LNCAP (cell line): ENCODE measurements at regions not wholly inside any gene's neighbourhood (a gene's known extent, or its start where the extent isn't known, plus 50 kb on each side); places are given as distances from the start of the nearest gene placed in this dataset.

Experiments used
- TF ChIP-seq, protein P1 (sequence below): fragments of 450-650 bp; IDR thresholded peaks from 2 replicates; pipeline ENCODE4 v1.5.1; 2017; ENCODE audit warnings: mild to moderate bottlenecking

DNA sequence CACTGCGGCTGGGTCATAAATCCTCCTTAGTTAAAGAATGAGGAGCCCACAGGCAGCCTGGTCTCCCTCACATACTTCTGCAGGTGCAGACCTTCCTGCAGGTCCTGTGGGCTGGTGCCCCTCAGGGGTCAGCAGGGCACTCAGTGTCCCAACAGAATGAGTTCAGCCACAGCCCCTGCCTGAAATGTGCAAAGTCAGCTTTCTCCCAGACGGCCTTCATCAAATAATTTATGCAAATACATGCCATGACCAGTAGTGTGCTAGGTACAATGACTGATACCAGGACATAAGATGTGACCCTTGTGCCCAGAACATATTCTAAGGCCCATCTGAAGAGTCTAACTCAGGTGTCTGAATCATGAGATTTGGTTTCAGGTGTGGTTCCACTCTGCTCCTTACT lies 703.4 kb downstream of the TBC1D22A start:
- TF ChIP-seq, protein P1, sequence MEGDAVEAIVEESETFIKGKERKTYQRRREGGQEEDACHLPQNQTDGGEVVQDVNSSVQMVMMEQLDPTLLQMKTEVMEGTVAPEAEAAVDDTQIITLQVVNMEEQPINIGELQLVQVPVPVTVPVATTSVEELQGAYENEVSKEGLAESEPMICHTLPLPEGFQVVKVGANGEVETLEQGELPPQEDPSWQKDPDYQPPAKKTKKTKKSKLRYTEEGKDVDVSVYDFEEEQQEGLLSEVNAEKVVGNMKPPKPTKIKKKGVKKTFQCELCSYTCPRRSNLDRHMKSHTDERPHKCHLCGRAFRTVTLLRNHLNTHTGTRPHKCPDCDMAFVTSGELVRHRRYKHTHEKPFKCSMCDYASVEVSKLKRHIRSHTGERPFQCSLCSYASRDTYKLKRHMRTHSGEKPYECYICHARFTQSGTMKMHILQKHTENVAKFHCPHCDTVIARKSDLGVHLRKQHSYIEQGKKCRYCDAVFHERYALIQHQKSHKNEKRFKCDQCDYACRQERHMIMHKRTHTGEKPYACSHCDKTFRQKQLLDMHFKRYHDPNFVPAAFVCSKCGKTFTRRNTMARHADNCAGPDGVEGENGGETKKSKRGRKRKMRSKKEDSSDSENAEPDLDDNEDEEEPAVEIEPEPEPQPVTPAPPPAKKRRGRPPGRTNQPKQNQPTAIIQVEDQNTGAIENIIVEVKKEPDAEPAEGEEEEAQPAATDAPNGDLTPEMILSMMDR, result no peak

DNA sequence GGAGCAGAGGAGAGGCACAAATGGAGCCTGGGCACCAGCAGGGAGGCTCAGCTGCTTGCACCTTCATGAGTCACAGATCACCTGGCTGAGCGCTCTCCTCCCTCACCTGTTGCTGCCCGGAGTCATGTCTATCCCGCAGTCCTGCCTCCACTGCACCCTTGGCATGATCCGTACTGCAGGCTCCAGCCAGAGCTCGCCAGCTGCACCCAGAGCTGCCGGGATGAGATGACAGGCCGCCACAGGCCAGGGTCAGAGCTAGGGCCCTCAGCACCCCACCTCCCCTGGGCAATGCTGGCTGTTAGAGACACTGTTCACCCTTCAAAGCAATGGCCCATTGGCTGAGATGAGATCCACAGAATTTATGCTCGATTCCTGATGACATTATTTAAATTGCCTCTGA lies 702.8 kb downstream of the TBC1D22A start:
- TF ChIP-seq, protein P1, result no peak

DNA sequence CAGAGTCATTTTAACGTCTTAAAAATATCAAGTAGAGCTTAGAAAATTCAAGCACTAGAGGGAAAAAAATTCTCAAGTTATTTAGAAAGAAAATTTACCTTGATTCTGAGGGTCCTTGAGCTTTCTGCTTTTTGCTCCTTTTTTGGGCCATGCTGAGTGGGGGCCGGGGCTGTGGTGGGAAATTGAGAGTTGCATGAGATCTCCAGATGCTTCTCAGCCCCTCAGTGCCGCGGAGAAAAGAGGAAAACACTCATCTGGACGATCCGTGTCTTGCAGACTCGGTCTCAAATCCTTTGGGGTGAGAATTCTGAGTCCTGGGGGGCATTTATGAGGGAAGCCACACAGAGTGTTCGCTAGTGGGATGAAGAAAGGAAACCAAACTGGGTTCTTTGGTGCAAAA lies 700.8 kb downstream of the TBC1D22A start:
- TF ChIP-seq, protein P1, result no peak

DNA sequence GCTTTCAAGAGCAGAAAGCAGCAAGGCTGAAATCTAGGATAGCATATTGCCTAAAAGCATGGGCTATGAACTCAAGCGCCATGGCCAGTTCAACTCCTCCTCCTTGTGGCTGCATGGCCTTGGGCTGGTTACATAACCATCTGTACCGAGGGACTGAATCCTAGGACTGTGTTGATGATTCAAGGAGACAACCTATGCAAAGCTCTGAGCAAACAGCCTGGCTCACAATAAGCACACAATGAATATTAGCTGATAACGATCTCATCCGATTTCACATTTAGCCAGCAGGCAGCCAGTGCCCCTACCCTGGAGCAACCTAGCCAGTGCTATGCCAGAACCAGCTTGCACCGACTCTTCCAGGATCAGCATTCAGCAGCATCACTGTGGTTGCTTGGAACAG lies 698.4 kb downstream of the TBC1D22A start:
- TF ChIP-seq, protein P1, result no peak

DNA sequence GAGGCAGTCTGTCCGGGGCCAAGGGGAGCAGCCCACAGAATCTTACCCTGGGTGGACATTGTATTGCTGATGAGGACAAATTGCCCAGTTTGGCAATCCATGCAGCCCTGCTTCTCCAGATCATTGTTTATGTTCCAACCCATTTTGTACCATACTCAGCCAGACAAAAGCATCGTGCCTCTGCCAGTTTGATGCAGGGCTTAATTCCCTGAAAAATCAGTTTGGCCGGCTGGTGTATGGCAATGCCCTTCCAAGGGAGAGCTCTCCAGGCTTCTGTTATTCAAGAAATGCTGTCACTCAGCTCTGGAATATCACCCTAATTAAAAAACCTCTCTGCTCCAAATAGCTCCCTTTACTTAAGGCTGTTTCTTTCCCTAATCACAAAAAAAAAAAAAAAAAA lies 697.7 kb downstream of the TBC1D22A start:
- TF ChIP-seq, protein P1, result no peak

DNA sequence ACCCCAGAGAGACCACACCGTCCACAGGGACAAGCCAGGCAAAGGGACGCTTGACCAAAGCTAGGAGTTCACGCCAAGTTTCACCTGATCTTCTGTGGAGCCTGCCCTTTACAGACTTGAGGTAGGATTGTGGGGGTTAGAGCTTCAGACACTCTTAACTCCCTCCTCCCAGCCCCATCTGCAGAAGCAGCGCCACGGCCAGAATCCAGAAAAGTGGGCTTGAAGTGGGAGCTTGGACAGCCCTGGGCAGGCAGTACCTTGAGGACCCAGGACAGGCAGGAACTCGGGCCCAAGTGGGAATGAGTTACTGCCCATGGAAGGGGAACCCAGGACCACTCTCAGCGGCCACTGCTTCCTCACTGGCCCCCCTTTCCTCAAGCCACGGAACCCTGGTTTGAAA lies 695.9 kb downstream of the TBC1D22A start:
- TF ChIP-seq, protein P1, result no peak

DNA sequence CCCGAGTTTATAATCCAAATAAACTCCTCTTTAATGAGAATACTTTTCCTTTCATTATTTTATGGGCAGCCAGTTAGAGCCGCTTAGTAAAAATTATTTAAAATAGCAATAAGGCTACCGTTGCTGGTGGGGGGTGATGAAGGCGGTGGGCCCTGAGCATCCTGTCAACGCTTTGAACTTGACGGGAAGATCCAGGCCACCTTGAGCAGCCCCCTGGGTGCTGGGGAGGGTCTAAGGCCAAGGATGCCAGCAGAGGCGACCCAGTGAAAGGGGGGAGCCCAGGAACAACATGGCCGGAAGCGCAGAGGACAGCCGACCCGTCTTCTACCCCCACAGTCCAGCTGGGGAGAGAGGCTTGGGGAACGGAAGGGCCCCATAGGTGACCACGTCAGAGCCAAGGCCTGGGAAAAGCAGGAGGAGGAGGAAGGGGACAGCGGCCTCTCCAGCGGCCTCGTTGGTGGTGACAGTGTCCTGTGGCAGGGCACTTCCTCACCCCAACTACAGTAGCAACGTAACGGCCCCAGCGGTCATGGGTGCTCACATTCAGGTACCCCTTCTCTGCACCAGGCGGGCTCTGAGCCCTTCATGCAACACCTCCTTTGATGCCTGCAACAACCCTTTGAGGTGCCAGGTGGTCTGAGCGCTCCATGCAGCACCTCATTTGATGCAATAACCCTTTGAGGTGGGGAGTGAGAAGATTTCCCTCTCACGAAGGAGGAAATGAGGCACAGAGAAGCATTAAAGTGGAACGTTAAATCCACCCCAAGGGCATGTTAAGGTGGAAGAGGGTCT lies 695.3 kb downstream of the TBC1D22A start:
- TF ChIP-seq, protein P1, result no peak

DNA sequence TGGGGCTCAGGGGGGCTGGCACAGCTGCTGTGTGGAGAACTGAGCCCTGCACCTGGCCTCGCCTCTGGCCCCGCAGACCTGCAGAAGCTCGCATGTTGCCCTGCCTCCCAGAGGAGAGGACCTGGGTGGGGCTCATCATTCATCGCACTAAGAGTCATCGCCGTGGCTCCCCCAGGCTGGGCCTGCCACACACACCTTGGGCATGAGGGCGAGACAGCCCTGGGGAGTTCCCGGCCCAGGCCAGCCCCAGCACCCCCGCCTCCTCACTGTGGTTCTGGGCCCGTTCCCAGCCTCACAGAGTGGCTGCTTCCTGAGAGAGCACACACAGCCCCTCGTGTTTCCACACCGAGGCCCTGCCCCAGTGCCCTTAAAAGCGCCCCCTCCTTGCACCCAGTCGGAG lies 694.6 kb downstream of the TBC1D22A start:
- TF ChIP-seq, protein P1, result no peak
